ENCODE measurements at regions not wholly inside any gene's neighbourhood (a gene's known extent, or its start where the extent isn't known, plus 50 kb on each side); places are given as distances from the start of the nearest gene placed in this dataset.

- no peak for DNase-seq (ENCODE audit: low read depth)
Observed at GRCh38 chr2:129142465-129142864, 823.8 kb upstream of the HS6ST1 start.

- no peak for DNase-seq (ENCODE audit: low read depth)
Observed at GRCh38 chr2:129144082-129144791, 825.6 kb upstream of the HS6ST1 start.

- DNase-seq (ENCODE audit: low read depth) = no peak
Observed at GRCh38 chr2:129152514-129152913, 827.0 kb upstream of the RAB6C start.

- DNase-seq (ENCODE audit: low read depth) = no peak
Observed at GRCh38 chr2:129160879-129161278, 818.6 kb upstream of the RAB6C start.

- DNase-seq (ENCODE audit: low read depth) = no peak
Observed at GRCh38 chr2:129164220-129164949, 815.1 kb upstream of the RAB6C start.

- DNase-seq (ENCODE audit: low read depth) = no peak
Observed at GRCh38 chr2:129165006-129165405, 814.5 kb upstream of the RAB6C start.

GRCh38 chr2:129167456-129167855, 812.0 kb upstream of the RAB6C start:
- DNase-seq (ENCODE audit: low read depth) = no peak

GRCh38 chr2:129170570-129170969, 808.9 kb upstream of the RAB6C start:
- no peak for DNase-seq (ENCODE audit: low read depth)

GRCh38 chr2:129174143-129174542, 805.3 kb upstream of the RAB6C start:
- DNase-seq (ENCODE audit: low read depth) = no peak

- no peak for DNase-seq (ENCODE audit: low read depth)
Observed at GRCh38 chr2:129175051-129175450, 804.4 kb upstream of the RAB6C start.

GRCh38 chr2:129176375-129176774, 803.1 kb upstream of the RAB6C start:
- no peak for DNase-seq (ENCODE audit: low read depth)

GRCh38 chr2:129178356-129178755, 801.1 kb upstream of the RAB6C start:
- DNase-seq (ENCODE audit: low read depth) = no peak

- no peak for DNase-seq (ENCODE audit: low read depth)
Observed at GRCh38 chr2:129179199-129179598, 800.3 kb upstream of the RAB6C start.

GRCh38 chr2:129180124-129180716, 799.2 kb upstream of the RAB6C start:
- no peak for DNase-seq (ENCODE audit: low read depth)

GRCh38 chr2:129181433-129181832, 798.0 kb upstream of the RAB6C start:
- no peak for DNase-seq (ENCODE audit: low read depth)

- no peak for DNase-seq (ENCODE audit: low read depth)
Observed at GRCh38 chr2:129181963-129182362, 797.5 kb upstream of the RAB6C start.

- no peak for DNase-seq (ENCODE audit: low read depth)
Observed at GRCh38 chr2:129187343-129187742, 792.1 kb upstream of the RAB6C start.

GRCh38 chr2:129188451-129188850, 791.0 kb upstream of the RAB6C start:
- no peak for DNase-seq (ENCODE audit: low read depth)

GRCh38 chr2:129189617-129190319, 789.7 kb upstream of the RAB6C start:
- DNase-seq (ENCODE audit: low read depth) = no peak

GRCh38 chr2:129190494-129190893, 789.0 kb upstream of the RAB6C start:
- no peak for DNase-seq (ENCODE audit: low read depth)

GRCh38 chr2:129191530-129191929, 787.9 kb upstream of the RAB6C start:
- DNase-seq (ENCODE audit: low read depth) = no peak

GRCh38 chr2:129192117-129192516, 787.3 kb upstream of the RAB6C start:
- DNase-seq (ENCODE audit: low read depth) = no peak

- no peak for DNase-seq (ENCODE audit: low read depth)
Observed at GRCh38 chr2:129192841-129193253, 786.6 kb upstream of the RAB6C start.
